GM18909 (cell line): ENCODE measurements at regions not wholly inside any gene's neighbourhood (a gene's known extent, or its start where the extent isn't known, plus 50 kb on each side); places are given as distances from the start of the nearest gene placed in this dataset.
A peak's percentile ranks its signal among the peaks of the same experiment; 100 is the strongest.
"Not testable (repeated sequence)": the region's sequence is repeated elsewhere in the genome, so short reads cannot be mapped to it uniquely, and the experiment has no call there.

ENCODE experiments used
- ATAC-seq: cut with Tn5 transposase; IDR thresholded peaks from one replicate; pipeline ENCODE4 v1.9.1; 2021; ENCODE audit warnings: mild to moderate bottlenecking; ENCODE audit not compliant: unreplicated experiment, poor library complexity

DNA sequence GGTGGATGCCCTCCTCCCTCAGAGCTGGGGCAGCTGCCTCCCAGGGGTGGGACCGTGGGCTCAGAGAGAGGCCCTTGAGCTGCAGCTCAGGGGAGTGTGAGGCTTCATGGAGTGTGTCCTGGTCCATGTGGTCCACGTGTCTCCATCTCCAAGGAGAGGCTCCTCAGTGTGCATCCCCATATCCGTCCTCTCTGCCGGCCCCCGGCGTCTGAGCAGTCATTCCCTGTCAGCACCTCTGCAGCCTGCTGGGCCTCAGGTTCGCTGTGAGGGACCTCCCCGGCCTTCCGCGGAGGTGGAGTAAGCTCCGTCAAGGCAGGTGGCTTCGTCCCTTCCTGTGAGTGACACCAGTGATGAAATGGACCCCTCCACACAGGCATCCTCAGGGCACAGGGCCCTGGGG lies 160.7 kb upstream of the POTEB2 start:
- ATAC-seq: not testable (repeated sequence)

DNA sequence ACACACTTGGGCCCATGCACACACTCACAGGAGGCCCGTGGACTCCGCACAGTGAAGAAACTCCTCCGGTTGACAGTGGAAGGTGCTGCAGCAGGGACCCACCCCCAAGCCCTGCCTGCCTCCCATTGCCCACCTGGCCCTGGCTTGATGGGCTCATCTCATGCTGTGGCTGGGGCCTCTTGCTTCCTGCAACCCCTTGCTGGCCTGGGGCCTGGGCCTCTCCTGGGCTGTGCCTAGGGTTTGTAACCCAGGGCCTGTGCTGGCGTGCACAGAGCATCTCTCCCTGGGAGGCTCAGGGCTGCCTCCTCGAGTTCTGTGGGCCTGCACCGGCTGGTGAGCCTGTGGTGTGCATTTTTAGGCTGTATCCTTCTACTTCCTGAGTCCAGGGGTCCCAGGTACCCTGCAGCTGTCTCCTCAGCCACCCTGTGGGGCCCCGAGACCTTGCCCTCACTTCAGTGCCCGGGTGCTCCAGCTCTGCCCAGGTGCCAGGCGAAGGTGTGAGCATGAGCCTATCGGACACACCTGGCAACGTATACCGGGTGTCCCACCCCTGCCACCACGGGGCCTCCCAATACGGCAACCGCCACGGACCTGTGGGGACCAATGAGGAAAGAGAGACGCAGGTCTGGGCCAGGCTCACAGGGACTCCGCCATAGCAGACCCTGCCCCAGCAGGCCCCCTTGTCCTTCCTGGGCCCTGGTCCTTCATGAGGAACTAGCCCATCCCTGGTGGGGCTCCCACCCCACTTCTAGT lies 158.3 kb upstream of the POTEB2 start:
- not testable (repeated sequence) for ATAC-seq

DNA sequence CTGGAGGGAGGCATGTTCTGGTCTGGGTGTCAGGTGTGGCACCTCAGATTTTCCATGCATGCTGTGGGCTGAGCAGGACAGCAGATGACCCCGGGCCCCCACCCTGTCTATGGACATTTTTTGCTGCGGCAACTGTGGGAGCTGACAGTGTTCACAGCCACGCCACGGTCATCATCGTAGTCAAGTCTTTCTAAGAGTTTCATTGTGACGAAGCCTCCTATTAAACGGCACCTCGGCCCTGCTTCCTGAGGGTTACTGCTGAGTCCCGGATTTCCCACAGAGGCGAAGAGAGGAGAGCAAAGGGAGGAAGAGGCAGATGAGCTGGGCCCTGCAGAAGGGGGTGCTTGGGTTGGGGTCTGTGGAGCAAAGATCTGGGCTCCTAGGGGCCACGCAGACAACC lies 152.1 kb upstream of the POTEB2 start:
- ATAC-seq: not testable (repeated sequence)

DNA sequence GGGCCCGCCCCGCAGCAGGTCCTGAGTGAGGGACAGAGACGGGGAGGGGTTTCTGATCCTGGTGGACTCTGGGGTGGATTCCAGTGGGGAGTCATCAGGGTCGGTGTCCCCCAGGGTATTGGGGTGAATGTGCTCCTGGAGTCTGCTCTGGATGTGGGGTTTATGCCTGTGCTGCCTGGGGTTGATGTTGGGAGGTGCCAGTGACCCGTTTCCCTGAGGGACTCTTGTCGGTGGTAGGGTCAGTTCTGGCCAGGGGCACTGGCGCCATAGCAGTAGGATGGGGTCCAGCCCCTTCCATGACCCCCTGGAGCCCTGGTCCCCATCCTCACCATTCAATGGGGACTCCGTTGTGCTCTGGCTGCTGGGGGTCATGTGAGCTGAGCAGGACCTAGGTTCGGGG lies 151.2 kb upstream of the POTEB2 start:
- ATAC-seq: not testable (repeated sequence)

DNA sequence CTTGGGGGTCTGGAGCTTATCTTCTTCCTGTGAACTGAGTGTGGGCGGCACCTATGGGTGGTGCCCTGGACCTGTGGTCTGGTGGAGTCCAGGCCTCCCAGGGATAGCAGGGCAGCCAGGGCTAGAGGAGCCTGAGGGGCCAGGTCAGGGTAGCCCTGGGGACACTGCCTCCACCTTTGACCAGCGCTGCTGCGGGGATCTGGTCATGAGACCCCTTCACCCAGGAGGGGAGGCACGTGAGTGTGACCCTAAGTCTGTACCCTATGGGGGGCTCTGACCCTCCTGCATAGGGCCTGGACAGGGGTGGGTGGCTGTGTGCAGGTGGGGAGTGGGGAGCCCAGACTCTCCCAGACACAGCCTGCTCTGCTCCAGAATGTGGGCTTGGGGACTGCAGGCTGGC lies 150.5 kb upstream of the POTEB2 start:
- not testable (repeated sequence) for ATAC-seq

DNA sequence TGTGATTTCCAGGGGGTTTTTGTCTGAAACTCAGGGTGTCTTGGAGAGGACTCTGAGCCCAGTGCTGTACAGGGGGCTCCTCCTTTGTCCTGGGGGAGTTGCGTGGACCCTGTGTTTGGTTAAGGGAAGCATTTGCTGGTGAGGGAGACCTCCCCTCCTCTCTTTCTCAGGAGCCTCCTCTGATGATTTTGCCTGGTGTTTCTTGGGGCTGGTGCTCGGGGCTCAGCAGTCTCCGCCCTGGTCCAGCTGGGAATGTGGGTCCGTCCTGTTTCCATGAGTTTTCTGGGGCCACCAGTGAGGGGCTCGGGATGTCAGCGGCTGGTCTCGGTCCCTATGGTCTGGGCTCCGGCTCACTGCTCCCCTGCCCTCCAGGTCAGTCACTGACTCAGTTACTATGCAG lies 149.1 kb upstream of the POTEB2 start:
- ATAC-seq: not testable (repeated sequence)

DNA sequence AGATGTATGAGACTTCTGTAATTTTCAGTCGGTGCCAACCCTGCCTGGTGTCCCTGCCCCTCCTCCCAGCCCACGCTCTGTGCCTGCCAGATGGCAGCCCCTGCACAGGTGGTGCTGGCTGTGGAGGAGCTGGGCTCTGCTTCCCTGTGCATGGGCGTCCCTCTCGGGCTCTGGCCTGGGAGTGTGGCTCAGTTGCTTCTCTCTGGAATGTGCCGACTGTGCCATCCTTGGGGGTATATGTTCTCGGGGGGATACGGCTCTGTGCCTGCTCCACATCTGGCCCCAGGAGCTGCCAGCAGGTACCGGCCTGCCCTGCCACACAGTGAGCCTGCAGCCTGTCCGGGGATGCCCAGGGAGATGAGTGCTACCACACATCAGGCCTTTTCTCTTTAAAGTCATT lies 147.2 kb upstream of the POTEB2 start:
- ATAC-seq: not testable (repeated sequence)

DNA sequence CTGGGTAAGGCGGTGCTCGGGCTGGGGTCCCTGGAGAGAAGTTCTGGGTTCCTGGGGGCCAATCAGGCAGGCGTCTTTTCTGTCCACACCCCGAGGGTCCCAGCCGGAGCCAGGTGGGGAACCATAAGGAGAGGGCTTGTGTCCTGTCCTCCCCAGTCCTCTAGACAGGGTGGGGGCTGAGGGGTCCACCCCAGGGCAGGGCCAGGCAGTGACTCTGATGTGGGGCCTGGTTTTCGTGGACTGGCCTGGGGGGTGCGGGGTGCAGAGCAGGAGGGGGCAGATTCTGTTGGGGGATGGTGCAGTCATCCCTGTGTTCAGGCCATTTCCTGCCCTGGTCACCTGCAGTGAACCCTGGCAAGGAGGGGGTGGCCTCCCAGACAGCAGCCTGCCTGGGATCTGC lies 143.5 kb upstream of the POTEB2 start:
- not testable (repeated sequence) for ATAC-seq

DNA sequence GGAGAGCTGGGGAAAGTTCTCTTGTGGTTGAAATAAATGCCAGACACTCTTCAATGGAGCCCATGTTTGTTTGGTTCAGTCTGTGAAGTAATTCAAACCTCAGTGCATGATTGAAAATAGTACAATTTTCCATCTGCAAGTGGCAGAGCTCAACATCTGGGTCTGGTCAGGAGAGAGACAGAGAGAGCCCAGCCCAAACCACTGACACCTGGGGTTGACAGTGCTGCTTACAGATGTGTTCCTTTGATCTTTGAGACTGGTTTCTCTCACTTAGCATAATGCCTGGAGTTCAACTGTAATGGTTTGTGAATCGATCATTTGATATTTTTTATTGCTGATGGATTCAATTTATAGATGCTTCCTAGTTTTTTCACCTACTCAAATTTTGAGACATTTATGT lies 137.3 kb upstream of the POTEB2 start:
- not testable (repeated sequence) for ATAC-seq

DNA sequence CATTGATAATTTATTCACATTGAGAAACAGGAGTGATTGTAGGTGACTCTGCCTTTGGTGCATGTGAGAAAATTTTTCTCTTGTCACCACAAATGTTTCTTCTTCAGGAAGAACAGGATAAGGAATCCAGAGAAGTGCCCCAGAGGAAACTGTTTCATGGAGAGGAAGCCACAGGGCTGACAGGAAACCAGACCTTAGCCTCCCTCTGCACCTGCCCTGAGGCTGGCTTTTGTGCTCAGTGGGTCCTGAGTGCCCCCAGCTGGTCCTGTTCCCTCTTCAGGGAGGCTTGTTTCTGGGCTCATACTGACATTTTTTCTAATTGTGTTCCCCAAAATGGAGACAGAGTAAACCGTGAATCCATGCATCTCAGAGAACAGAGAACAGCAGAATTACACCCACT lies 135.8 kb upstream of the POTEB2 start:
- ATAC-seq: not testable (repeated sequence)

DNA sequence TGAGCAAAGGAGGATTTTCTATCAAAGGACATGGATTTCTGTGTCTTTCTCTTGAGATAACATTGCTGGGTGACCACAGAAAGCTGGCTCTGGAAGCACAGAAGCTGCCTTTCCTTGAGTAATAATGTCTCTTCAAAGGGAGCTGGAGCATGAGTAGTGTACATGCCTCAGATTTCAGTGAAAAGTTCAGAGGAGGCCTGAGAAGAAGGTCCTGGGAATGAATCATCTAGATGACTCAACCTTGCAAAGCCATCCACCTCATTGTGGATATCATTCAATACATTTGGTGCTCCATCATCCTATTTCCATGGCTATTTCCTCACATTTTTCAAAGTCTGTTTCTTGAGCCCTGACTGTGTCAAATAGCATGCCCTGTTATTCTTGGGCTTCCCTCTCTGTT lies 125.6 kb upstream of the POTEB2 start:
- ATAC-seq: not testable (repeated sequence)

DNA sequence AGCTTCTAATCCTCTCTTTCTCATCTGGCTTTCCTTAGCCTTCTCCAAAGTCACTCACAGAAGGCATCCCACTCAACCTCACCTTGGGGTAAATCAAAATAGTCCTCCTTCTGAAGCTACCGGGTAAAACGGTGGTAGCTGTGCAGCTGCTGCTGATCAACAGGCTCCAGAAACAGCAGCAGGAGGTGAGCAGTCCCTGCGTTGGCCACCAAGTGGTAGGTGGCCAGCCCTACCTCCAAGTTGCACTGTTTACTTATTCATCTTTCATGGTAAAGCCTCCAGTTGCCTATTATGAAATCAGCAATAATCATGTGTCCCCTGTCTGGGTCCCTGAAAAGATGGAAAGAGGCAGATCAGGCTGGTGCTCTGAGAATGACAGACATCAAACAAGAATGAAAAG lies 125.1 kb upstream of the POTEB2 start:
- ATAC-seq: not testable (repeated sequence)

DNA sequence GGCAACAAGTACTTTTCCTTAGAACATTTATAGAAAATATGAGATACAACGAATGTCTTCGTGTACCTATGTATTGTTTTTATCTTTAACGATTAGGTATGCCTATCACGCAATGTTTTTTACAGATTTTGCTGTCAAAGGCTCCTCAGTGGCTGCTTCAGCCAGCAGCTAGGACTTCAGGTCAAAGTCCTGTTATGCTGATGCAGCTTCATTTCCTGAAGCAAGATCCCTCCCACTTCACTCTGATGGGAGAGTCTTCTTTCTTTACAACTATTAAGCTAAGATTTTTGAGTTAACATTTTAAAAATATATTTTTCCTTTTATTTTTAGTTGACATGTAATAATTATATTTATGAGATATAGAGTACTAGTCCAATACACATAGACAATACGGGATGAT lies 120.7 kb upstream of the POTEB2 start:
- ATAC-seq: not testable (repeated sequence)

DNA sequence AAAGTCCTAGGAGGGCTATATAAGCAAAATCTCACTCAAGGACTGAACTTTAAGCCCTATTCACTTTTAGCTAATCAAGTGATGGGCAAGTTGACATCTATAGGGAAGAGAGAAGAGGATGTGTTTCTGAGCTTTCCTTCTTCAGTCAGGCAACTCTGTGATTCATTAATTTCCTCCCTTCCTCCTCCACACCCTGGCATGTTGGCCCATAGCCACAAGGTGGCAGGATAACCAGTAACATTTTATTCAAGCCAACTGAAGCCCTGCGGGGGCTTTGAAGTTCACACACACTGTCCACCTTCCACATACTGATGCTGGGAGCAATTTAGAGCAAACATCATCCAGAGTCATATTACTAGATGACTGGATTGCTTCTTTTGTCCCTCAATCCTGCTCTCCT lies 111.9 kb upstream of the POTEB2 start:
- peak; percentile 99 for ATAC-seq

DNA sequence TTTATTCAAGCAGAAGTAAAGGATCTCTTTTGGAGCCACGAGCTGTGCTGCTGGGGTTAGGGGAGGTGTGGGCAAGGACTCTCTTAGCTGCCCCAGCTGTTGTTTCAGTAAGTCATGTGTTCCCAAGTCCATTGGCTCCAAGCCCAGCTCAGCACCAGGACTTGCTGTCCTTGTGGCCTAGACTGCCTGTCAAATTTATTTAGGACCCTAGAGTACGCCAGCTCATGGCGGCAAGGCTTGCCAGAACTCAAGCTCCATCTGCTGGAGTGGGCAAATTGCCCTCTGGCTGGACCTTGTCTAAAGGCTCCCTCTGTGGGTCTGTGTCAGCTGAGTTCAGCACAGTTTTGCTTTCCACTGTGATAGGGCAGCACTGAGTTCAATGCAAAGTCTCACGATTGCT lies 106.6 kb upstream of the POTEB2 start:
- ATAC-seq: not testable (repeated sequence)

DNA sequence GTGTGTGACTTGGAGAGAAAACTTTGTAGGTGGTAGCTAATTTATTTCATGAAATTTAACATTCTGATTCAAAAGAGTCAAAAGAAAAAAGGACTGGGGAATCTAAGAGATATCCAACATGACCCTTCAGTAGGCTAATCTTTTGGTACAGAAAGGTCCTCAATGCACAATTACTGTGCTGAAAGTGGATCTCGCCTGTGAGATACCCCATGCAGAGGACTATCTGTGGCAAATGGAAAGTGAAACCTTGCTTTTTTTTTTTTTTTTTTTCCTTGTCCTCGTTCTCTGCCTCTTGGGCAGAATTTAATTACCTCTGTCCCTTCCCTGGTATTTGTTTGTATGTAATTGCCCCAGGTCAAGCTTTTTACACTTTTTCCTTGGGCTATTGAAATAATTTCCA lies 93.2 kb upstream of the POTEB2 start:
- ATAC-seq: not testable (repeated sequence)

DNA sequence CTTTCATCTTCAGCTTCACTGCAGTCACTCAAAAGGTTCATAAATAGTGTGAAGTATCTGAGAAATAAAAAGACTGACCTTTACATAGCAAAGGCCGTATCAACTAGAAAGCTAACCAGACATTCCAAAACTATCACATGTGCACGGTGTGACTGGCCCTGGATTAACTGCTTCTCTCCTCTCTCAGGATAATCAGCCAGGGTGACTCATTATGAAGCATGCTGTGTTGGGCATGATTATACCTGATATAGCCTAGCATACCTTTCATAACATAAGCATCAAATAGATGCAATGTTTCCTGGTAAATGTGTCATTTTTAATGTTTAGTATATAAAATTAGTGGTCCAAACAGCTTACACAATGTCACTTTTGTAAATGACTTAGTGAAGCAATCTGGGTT lies 63.2 kb upstream of the POTEB2 start:
- ATAC-seq: not testable (repeated sequence)
